Upper lobe of left lung (tissue), 6 donors: ENCODE measurements at regions not wholly inside any gene's neighbourhood (a gene's known extent, or its start where the extent isn't known, plus 50 kb on each side); places are given as distances from the start of the nearest gene placed in this dataset.

Source experiments
- ATAC-seq, 2 donors: fragments of 200-7000 bp; cut with Tn5 transposase; one replicate each; pipeline ENCODE4 v1.9.1; 2022; ENCODE audit warnings: mild to moderate bottlenecking in 2 of 2, moderate library complexity in 2 of 2; ENCODE audit not compliant: low FRiP score in 2 of 2
- DNase-seq, 2 donors: peaks; one replicate each; pipeline ENCODE4 v3.0.0-alpha.2; 2019 to 2020
- H3K27ac ChIP-seq, 4 donors: fragments of 200-600 bp; sonication (generic); one replicate each; pipeline ENCODE4 v1.5.1; 2016 to 2019
- H3K27me3 ChIP-seq, 4 donors: fragments of 200-600 bp; sonication (generic); one replicate each; pipeline ENCODE4 v1.5.1; 2017 to 2019
- H3K36me3 ChIP-seq, 4 donors: fragments of 200-600 bp; sonication (generic); one replicate each; pipeline ENCODE4 v1.5.1; 2016 to 2019
- H3K4me1 ChIP-seq, 4 donors: fragments of 200-600 bp; sonication (generic); one replicate each; pipeline ENCODE4 v1.5.1; 2018 to 2019
- H3K4me3 ChIP-seq, 4 donors: fragments of 200-600 bp; sonication (generic); one replicate each; pipeline ENCODE4 v1.5.1; 2017 to 2019; ENCODE audit warnings: mild to moderate bottlenecking in 2 of 4, moderate library complexity in 1 of 4
- H3K9me3 ChIP-seq, 4 donors: fragments of 200-600 bp; sonication (generic); one replicate each; pipeline ENCODE4 v1.5.1; 2018 to 2019
- CTCF ChIP-seq, 6 experiments: fragments of 450-650 bp in 4 of 6; fragments of 200-600 bp in 2 of 6; sonication (generic) in 2 of 6; IDR thresholded peaks; one replicate each; pipeline ENCODE4 v1.5.1; 2016 to 2019; ENCODE audit warnings: antibody characterized with exemption in 6 of 6
- EP300 ChIP-seq, 4 donors: sonication (generic); formaldehyde crosslinking; IDR thresholded peaks; one replicate each; pipeline ENCODE4 v1.5.1; 2017; ENCODE audit warnings: antibody characterized with exemption in 4 of 4, control low read depth in 2 of 4
- POLR2A ChIP-seq, 4 donors: fragments of 450-650 bp; IDR thresholded peaks; one replicate each; pipeline ENCODE4 v1.5.1; 2016 to 2017; ENCODE audit warnings: antibody characterized with exemption in 4 of 4, mild to moderate bottlenecking in 2 of 4
- POLR2AphosphoS5 ChIP-seq, 2 donors: sonication (generic); formaldehyde crosslinking; IDR thresholded peaks; one replicate each; pipeline ENCODE4 v1.5.1; 2017; ENCODE audit warnings: antibody characterized with exemption in 2 of 2
- WGBS, 2 donors: methylation state at CpG; one replicate each; pipeline ENCODE4 v1.1.5; 2017 to 2018; 5-methylcytosine and 5-hydroxymethylcytosine counted together
- donor health status: DM: no; HTN: no; CAD: no; lungs with moderate emphysema.
- donor health status: DM: no; HTN: yes; CAD: no; lungs with severe emphysema.

GRCh38 chr5:68116408-68116807 is 99.1 kb upstream of the PIK3R1 start:
- Histone ChIP-seq H3K4me1 (no peaks in the 10 kb centered on the region), H3K9me3 (no peaks in the 10 kb centered on the region), H3K27me3 (no peaks in the 10 kb centered on the region), H3K36me3 (no peaks in the 10 kb centered on the region), H3K4me3 (no peak overlapping the region), H3K27ac (no peak overlapping the region)
- ATAC-seq (no peak), DNase-seq (no peak)
- 67 to 91% methylated on average over 2 of the region's 2 CpGs for WGBS, 2 donors
- TF ChIP-seq CTCF (IDR thresholded peaks at IDR 0.05) (no peak), EP300 (IDR thresholded peaks at IDR 0.05) (no peak), POLR2AphosphoS5 (IDR thresholded peaks at IDR 0.05) (no peak), POLR2A (IDR thresholded peaks at IDR 0.05) (no peak)

- TF ChIP-seq CTCF (IDR thresholded peaks at IDR 0.05) (no peak), EP300 (IDR thresholded peaks at IDR 0.05) (no peak), POLR2AphosphoS5 (IDR thresholded peaks at IDR 0.05) (no peak), POLR2A (IDR thresholded peaks at IDR 0.05) (no peak)
- H3K9me3 ChIP-seq, result no peaks in the 10 kb centered on the region
- WGBS, 2 donors, result 88 to 93% methylated on average over 2 of the region's 2 CpGs
- H3K36me3 ChIP-seq, result no peaks in the 10 kb centered on the region
- H3K4me1 ChIP-seq, result no peaks in the 10 kb centered on the region
- DNase-seq (no peak), ATAC-seq (no peak)
- H3K4me3 ChIP-seq, result no peak overlapping the region
- H3K27ac ChIP-seq, result no peak overlapping the region
- no peaks in the 10 kb centered on the region for H3K27me3 ChIP-seq
These were observed 100.0 kb upstream of the PIK3R1 start for GRCh38 chr5:68115584-68115983.

DNA sequence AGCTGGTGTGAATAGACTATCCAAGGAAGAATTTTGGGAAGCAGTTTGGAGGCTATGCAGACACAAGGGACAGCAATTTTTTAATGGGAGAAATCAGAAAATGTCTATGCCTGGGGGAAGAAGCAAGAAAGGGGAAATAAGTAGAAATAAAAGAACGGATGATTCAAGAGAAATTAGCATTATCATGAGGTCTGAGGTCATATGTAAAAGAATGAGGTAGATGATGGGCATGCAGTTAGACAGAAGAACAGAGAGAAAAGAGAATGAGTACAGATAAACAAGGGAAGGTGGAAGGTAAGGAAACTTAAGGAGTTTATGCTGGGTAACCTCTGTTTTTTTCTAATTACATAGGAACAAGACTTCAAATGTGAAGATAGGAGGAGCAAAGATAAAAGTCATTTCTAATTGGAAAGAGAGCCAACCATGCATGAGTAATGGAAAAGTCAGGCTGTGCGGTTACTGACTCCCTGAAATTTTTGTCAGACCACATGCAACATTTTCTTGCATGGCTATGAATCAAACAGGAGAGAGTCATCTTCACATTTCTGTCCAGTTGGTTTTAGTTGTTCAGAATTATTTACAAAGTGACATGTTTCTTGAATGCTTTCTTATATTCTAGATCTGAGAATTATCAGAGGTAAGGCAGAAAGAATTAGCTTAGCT is 101.0 kb upstream of the PIK3R1 start:
- DNase-seq (no peak), ATAC-seq (peak in 1 of 2 donors; percentile 75)
- no peak overlapping the region for H3K4me3 ChIP-seq
- 80 to 91% methylated on average over 2 of the region's 2 CpGs for WGBS, 2 donors
- H3K4me1 ChIP-seq, result no peaks in the 10 kb centered on the region
- H3K9me3 ChIP-seq, result no peaks in the 10 kb centered on the region
- H3K27ac ChIP-seq, result no peak overlapping the region
- no peaks in the 10 kb centered on the region for H3K36me3 ChIP-seq
- TF ChIP-seq POLR2A (IDR thresholded peaks at IDR 0.05), result no peak
- TF ChIP-seq POLR2AphosphoS5 (IDR thresholded peaks at IDR 0.05), result no peak
- TF ChIP-seq CTCF (IDR thresholded peaks at IDR 0.05), result no peak
- no peak for TF ChIP-seq EP300 (IDR thresholded peaks at IDR 0.05)
- no peaks in the 10 kb centered on the region for H3K27me3 ChIP-seq

DNA sequence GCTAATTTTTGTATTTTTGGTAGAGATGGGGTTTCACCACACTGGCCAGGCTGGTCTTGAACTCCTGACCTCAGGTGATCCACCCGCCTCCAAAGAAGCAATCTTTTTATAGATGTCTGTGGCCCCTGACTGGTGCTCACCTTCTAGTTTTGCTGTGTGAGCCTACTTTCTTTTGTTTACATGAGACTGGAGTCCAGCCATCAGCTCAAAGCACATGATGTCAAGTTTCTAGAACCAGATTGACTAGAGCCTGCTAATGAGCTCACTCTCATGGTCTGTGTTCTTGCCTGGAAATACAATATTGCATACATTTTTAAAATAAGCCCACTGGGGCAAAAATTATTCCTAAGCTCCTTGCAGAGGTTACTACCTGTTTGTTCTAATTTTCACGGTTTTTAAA is 102.9 kb upstream of the PIK3R1 start:
- H3K4me1 ChIP-seq, result no peaks in the 10 kb centered on the region
- no peak overlapping the region for H3K4me3 ChIP-seq
- TF ChIP-seq CTCF (IDR thresholded peaks at IDR 0.05) (no peak), POLR2A (IDR thresholded peaks at IDR 0.05) (no peak), POLR2AphosphoS5 (IDR thresholded peaks at IDR 0.05) (no peak), EP300 (IDR thresholded peaks at IDR 0.05) (no peak)
- H3K36me3 ChIP-seq, result no peaks in the 10 kb centered on the region
- DNase-seq, result no peak
- H3K27me3 ChIP-seq, result no peaks in the 10 kb centered on the region
- H3K27ac ChIP-seq, result no peak overlapping the region
- WGBS, 2 donors, result 91 to 92% methylated on average over 2 of the region's 2 CpGs
- H3K9me3 ChIP-seq, result no peaks in the 10 kb centered on the region
- no peak for ATAC-seq

- WGBS, 2 donors, result 73 to 82% methylated on average over 1 of the region's 1 CpG
- no peak for ATAC-seq
These were observed 104.7 kb upstream of the PIK3R1 start for GRCh38 chr5:68110894-68111293.

More at GRCh38 chr5:68110894-68111293, 104.7 kb upstream of the PIK3R1 start:
- H3K4me1 ChIP-seq, result no peaks in the 10 kb centered on the region
- no peak overlapping the region for H3K27ac ChIP-seq
- no peaks in the 10 kb centered on the region for H3K36me3 ChIP-seq
- H3K4me3 ChIP-seq, result no peak overlapping the region
- no peaks in the 10 kb centered on the region for H3K27me3 ChIP-seq
- no peaks in the 10 kb centered on the region for H3K9me3 ChIP-seq
- no peak for DNase-seq
- no peak for TF ChIP-seq POLR2AphosphoS5 (IDR thresholded peaks at IDR 0.05)
- TF ChIP-seq EP300 (IDR thresholded peaks at IDR 0.05), result no peak
- TF ChIP-seq POLR2A (IDR thresholded peaks at IDR 0.05), result no peak
- no peak for TF ChIP-seq CTCF (IDR thresholded peaks at IDR 0.05)
